KG1 (cell line): ENCODE measurements at regions not wholly inside any gene's neighbourhood (a gene's known extent, or its start where the extent isn't known, plus 50 kb on each side); places are given as distances from the start of the nearest gene placed in this dataset.
"Not testable (repeated sequence)": the region's sequence is repeated elsewhere in the genome, so short reads cannot be mapped to it uniquely, and the experiment has no call there.

Source experiments
- DNase-seq: peaks from one replicate; lab custom pipeline; 2025; lab: John Stamatoyannopoulos, UW

GRCh38 chr5:117424559-117424958, 849.9 kb upstream of the SEMA6A start:
- DNase-seq, result no peak

- no peak for DNase-seq
These were observed 842.9 kb upstream of the SEMA6A start for GRCh38 chr5:117417501-117417900.

- DNase-seq, result no peak
These were observed 840.3 kb upstream of the SEMA6A start for GRCh38 chr5:117414926-117415325.

- DNase-seq, result no peak
These were observed 837.1 kb upstream of the SEMA6A start for GRCh38 chr5:117411701-117412100.

GRCh38 chr5:117405197-117405596, 830.6 kb upstream of the SEMA6A start:
- no peak for DNase-seq

GRCh38 chr5:117394506-117395157, 820.0 kb upstream of the SEMA6A start:
- no peak for DNase-seq

GRCh38 chr5:117393125-117393524, 818.5 kb upstream of the SEMA6A start:
- no peak for DNase-seq

GRCh38 chr5:117380316-117380715, 805.7 kb upstream of the SEMA6A start:
- no peak for DNase-seq

- DNase-seq, result no peak
These were observed 804.9 kb upstream of the SEMA6A start for GRCh38 chr5:117379521-117379920.

GRCh38 chr5:117376748-117377147, 802.1 kb upstream of the SEMA6A start:
- DNase-seq, result no peak

GRCh38 chr5:117359895-117360294, 785.3 kb upstream of the SEMA6A start:
- no peak for DNase-seq

GRCh38 chr5:117357886-117358285, 783.3 kb upstream of the SEMA6A start:
- no peak for DNase-seq

- no peak for DNase-seq
These were observed 772.7 kb upstream of the SEMA6A start for GRCh38 chr5:117347280-117347679.

GRCh38 chr5:117343726-117344125, 769.1 kb upstream of the SEMA6A start:
- not testable (repeated sequence) for DNase-seq

- no peak for DNase-seq
These were observed 762.6 kb upstream of the SEMA6A start for GRCh38 chr5:117337064-117337749.

GRCh38 chr5:117336208-117336607, 761.6 kb upstream of the SEMA6A start:
- no peak for DNase-seq

GRCh38 chr5:117333011-117333410, 758.4 kb upstream of the SEMA6A start:
- DNase-seq, result no peak

- DNase-seq, result no peak
These were observed 757.7 kb upstream of the SEMA6A start for GRCh38 chr5:117332341-117332740.

GRCh38 chr5:117327511-117327910, 752.9 kb upstream of the SEMA6A start:
- DNase-seq, result no peak

- DNase-seq, result no peak
These were observed 752.4 kb upstream of the SEMA6A start for GRCh38 chr5:117326997-117327396.

GRCh38 chr5:117318528-117318927, 743.9 kb upstream of the SEMA6A start:
- DNase-seq, result no peak

- no peak for DNase-seq
These were observed 740.5 kb upstream of the SEMA6A start for GRCh38 chr5:117315170-117315569.

- DNase-seq, result not testable (repeated sequence)
These were observed 730.0 kb upstream of the SEMA6A start for GRCh38 chr5:117304512-117305107.
